Motor neuron (in vitro differentiated cells): ENCODE measurements at regions not wholly inside any gene's neighbourhood (a gene's known extent, or its start where the extent isn't known, plus 50 kb on each side); places are given as distances from the start of the nearest gene placed in this dataset.
A peak's percentile ranks its signal among the peaks of the same experiment; 100 is the strongest.

Experiments
- ATAC-seq, 8 experiments: fragments of 200-7000 bp; cut with Tn5 transposase; replicated peaks in 6 of 8; 2 replicates each; pipeline ENCODE4 v1.8.0; 2021; ENCODE audit warnings: mild to moderate bottlenecking in 8 of 8, moderate library complexity in 8 of 8
- H3K27ac ChIP-seq, 2 donors: fragments of 250-450 bp; sonication (Bioruptor Pico); 2 replicates each; pipeline ENCODE4 v1.9.0; 2021; ENCODE audit warnings: antibody characterized with exemption in 2 of 2, mild to moderate bottlenecking in 2 of 2, moderate library complexity in 1 of 2
- H3K4me1 ChIP-seq, 2 donors: fragments of 250-450 bp; sonication (Bioruptor Pico); replicated peaks in 1 of 2; 2 replicates each; pipeline ENCODE4 v1.6.1; 2021; ENCODE audit warnings: antibody characterized with exemption in 2 of 2, mild to moderate bottlenecking in 2 of 2, moderate library complexity in 1 of 2
- H3K4me3 ChIP-seq, 5 donors: fragments of 250-450 bp; sonication (Bioruptor Pico); 2 replicates each; pipeline ENCODE4 v1.9.0; 2021; ENCODE audit warnings: antibody characterized with exemption in 5 of 5, mild to moderate bottlenecking in 5 of 5, moderate library complexity in 4 of 5
- WGBS, 10 experiments: fragments of 450-650 bp; shearing (Covaris generic); methylation state at CpG; one replicate each; pipeline ENCODE4 v1.0.0; 2022; 5-methylcytosine and 5-hydroxymethylcytosine counted together
- in situ Hi-C, 9 experiments: fragments of 400-800 bp; cut with MboI; loops; one replicate each; pipeline ENCODE4 v1.15.0; 2021; ENCODE audit warnings: low sequenced_read_pairs in 9 of 9, low pct_unique_long_range_greater_than_20kb in 2 of 9; ENCODE audit not compliant: unreplicated experiment in 9 of 9

DNA sequence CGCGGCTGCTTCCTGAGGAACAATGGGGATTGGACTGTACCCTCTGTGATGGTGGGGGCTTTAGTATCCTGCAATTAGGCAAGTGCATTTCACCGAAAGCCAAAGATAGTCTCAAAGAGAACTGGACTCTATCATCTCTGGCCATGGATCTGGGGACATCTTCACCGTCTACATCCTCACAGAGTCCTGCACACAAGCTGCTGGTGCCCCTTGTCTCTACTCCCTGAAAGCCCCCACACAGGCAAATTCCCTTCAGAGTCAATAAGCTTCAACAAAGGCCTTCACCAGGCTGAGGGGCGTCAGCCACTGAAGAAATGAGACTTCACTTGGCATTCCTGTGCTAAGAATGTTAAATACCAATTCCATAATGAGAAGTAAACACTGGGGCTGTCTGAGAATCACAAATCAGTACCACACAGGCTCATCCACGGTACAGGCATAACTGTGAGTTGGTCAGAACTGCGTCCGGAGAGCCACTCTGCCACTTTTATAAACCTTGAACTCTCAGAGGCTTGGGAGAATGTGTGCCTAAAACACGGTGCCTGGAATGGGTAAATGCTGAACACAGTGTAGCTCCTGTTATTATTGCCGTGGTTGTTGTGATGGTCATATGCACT, 432.7 kb downstream of the ZNF521 start:
- Histone ChIP-seq H3K27ac (no peak overlapping the region), H3K4me3 (no peak overlapping the region), H3K4me1 (peaks cover 13 to 14% of the 10 kb centered on the region in 2 donors)
- WGBS, 10 experiments = 30 to 93% (median 78%) methylated on average over 1 to 7 of the region's 10 CpGs
- in situ Hi-C loops = no loop called here
- ATAC-seq = peak in 3 of 8 experiments; percentile 21 to 74 (median 38)

DNA sequence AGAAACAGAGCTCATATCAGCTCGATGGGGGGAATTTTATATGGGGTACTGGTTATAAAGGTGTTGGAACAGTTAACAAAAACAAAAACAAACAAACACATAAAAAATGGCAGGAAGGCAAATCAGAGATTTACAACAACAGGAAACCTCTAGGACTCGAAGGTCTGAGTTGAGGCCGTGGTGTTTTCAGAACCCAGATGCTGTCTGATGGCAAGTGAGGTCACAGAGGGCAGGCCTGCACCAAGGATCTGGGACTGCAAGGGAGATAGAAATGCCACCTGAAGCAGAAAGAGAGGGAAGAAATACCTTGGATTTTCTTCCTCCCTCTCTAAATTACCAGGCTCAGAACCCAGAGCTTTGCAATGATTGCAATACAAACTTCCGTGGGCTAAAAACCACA, 429.5 kb downstream of the ZNF521 start:
- Histone ChIP-seq H3K4me3 (no peak overlapping the region), H3K4me1 (peaks cover 12 to 13% of the 10 kb centered on the region in 2 donors), H3K27ac (no peak overlapping the region)
- in situ Hi-C loops = no loop called here
- no peak for ATAC-seq
- WGBS, 10 experiments = 26 to 94% (median 77%) methylated on average over 2 to 4 of the region's 4 CpGs; no CpG with 5 or more reads in 1 of the 10 experiments

DNA sequence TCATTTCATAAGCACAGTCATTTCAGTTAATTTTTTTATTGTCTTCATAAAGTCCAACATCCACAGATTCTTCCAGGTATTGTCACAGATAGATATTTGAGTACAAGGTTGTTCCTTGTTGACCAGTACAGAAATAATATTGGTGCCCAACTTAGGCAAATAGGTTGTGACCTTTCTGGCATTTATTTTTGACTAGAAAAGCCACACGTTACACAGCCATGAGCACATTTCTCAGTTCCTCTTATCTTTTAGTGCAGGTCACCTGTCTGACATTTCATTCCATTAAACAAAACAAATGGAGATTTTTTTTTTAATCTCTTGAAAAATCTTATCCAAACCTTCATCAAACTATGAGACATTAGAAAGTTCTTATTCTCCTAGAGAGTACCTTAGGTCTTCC, 428.8 kb downstream of the ZNF521 start:
- 0 to 62% (median 11%) methylated on average over 1 of the region's 1 CpG; no CpG with 5 or more reads in 1 of the 10 experiments for WGBS, 10 experiments
- H3K4me1 ChIP-seq = peaks cover 15 to 16% of the 10 kb centered on the region in 2 donors
- in situ Hi-C loops = no loop called here
- ATAC-seq = no peak
- no peak overlapping the region for H3K27ac ChIP-seq
- H3K4me3 ChIP-seq = no peak overlapping the region

DNA sequence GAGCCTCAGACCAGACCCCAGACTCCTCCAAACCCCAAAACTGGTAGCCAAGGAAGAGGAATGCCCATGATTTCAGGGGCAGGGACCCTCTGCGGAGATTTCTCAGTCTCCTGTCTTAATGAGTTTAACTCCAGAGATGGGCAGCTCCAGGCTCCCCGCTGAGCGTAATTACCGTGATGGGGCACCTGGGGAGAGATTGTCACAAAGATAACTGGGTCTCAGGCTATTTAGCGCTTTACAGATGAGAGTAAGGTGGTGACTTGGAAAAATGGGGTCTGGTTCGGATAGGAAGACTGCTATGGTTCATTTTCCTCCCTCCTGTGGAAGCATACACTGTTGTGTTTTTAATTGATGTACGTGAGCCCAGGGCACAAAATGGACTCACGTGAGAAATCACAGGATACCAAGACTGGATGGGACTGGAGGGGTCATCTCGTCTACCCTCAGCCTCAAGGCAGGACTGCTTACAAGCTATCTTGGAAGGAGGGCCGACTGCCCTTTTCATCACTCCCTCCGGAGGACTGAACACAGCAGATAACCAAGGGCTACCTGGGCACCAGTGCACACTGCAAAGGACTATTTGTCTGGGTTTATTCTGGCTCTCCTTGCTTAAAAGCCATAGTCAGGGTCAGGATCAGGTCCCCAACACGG, 427.8 kb downstream of the ZNF521 start:
- Histone ChIP-seq H3K4me3 (no peak overlapping the region), H3K27ac (no peak overlapping the region), H3K4me1 (peaks cover 10 to 15% of the 10 kb centered on the region in 2 donors)
- in situ Hi-C loops = no loop called here
- no peak for ATAC-seq
- WGBS, 10 experiments = 40 to 100% (median 90%) methylated on average over 1 to 9 of the region's 12 CpGs; no CpG with 5 or more reads in 2 of the 10 experiments

DNA sequence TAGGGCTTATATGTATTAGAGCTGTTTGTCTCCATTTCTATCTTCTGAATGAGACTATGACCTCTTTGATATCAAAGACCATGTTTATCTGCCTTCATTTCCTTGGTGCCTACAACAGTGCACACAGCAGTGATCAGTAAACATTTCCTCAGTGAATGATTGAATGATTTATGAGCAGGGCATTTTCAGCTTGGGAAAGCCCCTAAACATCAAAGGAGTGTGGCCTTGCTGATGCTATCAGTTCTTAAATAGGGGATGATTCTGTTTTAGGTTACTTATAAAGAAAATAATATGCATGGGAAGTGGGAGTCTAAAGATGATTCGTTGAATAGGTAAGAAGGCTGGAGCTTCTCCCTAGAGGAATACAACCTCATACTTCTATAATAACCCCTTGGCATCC, 425.3 kb downstream of the ZNF521 start:
- H3K27ac ChIP-seq = no peak overlapping the region
- no peak overlapping the region for H3K4me3 ChIP-seq
- ATAC-seq = no peak
- H3K4me1 ChIP-seq = peaks cover 7 to 15% of the 10 kb centered on the region in 2 donors
- in situ Hi-C loops = no loop called here
- WGBS, 10 experiments = 44 to 100% (median 78%) methylated on average over 1 of the region's 1 CpG; no CpG with 5 or more reads in 4 of the 10 experiments

DNA sequence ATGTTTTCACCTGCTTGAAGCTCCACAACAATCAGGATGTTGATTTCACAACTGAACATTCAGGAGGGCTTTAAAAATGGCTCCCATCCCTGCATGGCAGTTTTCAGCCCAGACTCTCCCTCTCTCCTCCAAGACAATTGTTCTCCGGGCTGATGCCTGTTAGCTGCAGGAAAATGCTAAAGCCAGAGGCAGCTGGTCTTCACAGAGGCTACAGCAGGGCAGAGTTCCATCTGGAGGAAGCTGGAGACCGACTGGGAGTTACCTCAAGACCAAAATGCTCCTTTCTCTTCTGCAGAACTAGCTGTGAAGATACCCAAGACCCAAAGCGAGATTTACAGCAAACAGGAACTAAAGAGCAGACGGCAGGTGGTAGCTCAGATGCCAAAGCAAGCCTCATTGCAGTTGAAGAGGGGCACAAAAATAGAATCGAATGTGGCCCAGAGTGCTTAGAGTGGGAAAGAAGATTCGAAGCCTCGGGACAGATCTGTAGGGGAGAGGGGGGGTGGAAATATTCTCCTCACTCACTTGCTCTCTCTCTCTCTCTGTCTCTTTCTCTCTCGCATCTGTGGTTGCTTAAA, 423.6 kb downstream of the ZNF521 start:
- Histone ChIP-seq H3K4me3 (no peak overlapping the region), H3K27ac (peak overlapping the region; percentile 30 to 75), H3K4me1 (peaks cover 7 to 15% of the 10 kb centered on the region in 2 donors)
- in situ Hi-C loops = no loop called here
- 10 to 100% (median 80%) methylated on average over 1 to 7 of the region's 8 CpGs; no CpG with 5 or more reads in 3 of the 10 experiments for WGBS, 10 experiments
- ATAC-seq = peak in 4 of 8 experiments; percentile 16 to 44 (median 31)

DNA sequence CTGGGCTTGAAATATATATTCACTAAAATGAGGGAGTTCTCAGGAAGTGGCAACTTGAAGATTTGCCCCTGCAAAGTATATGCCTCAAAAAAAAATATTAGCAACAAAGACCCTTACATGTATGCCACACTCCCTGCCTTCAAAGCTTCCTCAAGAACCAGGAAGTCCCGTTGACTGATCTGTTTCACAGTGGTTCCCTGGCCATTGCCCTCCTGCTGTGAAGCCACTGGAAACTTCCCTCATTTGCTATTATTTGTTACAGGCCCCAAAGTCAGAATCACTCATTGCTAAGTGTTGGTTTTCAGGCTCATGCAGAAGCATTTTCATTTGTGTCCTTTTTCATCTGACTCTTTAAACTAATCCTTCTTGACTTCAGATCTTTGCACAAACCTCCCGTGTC, 421.5 kb downstream of the ZNF521 start:
- H3K27ac ChIP-seq = no peak overlapping the region
- in situ Hi-C loops = no loop called here
- H3K4me3 ChIP-seq = no peak overlapping the region
- no peak for ATAC-seq
- peaks cover 7 to 15% of the 10 kb centered on the region in 2 donors for H3K4me1 ChIP-seq
- WGBS, 10 experiments = 50 to 100% (median 78%) methylated on average over 1 to 2 of the region's 2 CpGs; no CpG with 5 or more reads in 2 of the 10 experiments

DNA sequence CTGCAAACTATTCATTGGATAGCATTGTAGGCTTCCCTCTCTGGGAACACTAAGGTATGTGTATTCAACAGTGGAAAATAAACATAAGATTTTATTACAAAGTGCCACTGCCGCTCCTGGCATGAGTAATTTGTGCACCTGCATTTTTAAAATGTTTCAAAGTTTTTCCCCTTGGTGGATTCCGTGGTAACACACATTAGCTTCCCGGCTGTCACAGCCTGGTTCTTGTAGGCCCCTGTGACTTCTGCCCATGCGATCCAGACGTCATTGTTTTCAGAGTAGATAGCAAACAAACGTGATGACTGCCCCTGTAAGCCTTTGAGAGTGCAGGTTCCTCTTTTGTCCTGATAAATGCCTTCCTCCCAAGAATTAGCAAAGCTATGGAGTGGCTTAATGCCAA, 421.0 kb downstream of the ZNF521 start:
- WGBS, 10 experiments = 17 to 100% (median 43%) methylated on average over 1 to 6 of the region's 6 CpGs; no CpG with 5 or more reads in 1 of the 10 experiments
- Histone ChIP-seq H3K27ac (no peak overlapping the region), H3K4me1 (peaks cover 7 to 15% of the 10 kb centered on the region in 2 donors), H3K4me3 (no peak overlapping the region)
- peak in 3 of 8 experiments; percentile 42 to 94 (median 50) for ATAC-seq
- in situ Hi-C loops = no loop called here

DNA sequence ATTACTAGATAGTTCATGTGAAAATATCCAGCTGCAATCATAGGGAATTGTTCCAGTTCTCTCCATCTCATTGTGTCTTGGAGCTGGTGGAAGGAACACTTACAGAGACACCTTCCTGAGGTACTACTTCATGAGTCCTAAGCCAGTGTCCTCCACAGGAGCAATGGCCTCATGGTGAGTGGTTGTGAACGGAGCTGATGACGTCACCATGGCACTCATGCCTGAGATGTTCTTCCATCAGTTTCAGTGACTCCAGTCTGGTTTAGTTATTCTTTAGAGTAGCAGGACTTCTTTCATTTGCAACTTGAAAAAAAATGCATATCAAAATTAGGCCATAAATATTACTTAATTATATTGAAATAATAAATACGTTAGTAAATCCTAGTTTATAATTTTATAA, 418.6 kb downstream of the ZNF521 start:
- no peak overlapping the region for H3K4me3 ChIP-seq
- in situ Hi-C loops = no loop called here
- H3K4me1 ChIP-seq = peaks cover 2 to 8% of the 10 kb centered on the region in 2 donors
- ATAC-seq = no peak
- 25 to 100% (median 86%) methylated on average over 1 to 3 of the region's 3 CpGs; no CpG with 5 or more reads in 1 of the 10 experiments for WGBS, 10 experiments
- H3K27ac ChIP-seq = no peak overlapping the region

DNA sequence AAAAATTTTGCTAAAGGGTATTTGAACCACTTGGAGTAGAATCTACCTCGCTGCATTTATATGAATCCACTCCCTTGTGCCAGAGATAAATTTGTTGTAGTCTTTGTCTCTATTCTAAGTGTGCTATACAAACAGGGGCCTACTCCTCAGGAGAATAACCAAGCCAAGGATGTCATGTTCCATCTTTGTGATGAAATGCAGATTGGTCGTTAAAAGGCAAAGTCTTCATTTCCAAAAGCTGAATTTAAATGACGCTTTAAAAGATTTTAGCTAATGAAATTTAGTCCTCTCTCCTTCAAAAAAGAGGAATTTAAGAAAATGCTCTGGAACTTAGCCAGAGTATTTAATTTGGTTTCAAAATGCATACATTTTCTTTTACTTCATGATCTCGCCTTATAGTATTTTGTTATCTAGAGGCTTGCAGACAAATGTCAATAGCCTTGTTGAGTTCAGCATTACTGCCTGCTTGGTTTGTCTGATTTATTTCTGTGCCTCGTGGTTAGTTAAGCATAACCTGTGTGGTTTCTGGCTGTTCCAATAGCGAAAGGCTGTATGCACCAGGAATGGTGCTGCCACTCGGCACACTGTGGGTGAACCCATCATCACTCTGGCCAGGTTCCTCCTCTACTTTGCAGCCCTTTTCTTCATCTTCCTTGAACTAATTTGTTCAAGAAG, 417.6 kb downstream of the ZNF521 start:
- peaks cover 0 to 4% of the 10 kb centered on the region in 2 donors for H3K4me1 ChIP-seq
- no peak overlapping the region for H3K4me3 ChIP-seq
- 70 to 100% (median 88%) methylated on average over 3 to 7 of the region's 7 CpGs for WGBS, 10 experiments
- H3K27ac ChIP-seq = no peak overlapping the region
- ATAC-seq = no peak
- in situ Hi-C loops = no loop called here

DNA sequence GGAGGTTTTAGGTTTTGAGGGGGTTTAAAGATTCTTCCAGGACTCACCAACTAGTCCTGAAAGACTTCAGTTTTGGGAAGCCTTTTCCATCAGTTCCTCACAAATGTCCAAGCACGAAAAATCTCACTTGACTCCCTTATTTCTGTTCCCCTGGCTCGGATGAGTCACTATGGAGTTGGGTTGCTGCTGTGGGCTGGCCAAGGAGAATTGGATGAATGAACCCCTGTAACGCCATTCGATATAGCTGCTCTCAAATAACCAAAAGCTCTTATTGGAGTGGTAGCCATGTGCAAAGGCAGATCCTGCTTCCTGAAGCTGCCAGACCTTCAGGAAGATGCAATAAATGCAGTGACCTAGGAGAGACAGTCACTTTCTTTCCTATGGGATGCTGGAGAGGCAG, 417.0 kb downstream of the ZNF521 start:
- Histone ChIP-seq H3K4me1 (peaks cover 0 to 4% of the 10 kb centered on the region in 2 donors), H3K4me3 (no peak overlapping the region), H3K27ac (no peak overlapping the region)
- in situ Hi-C loops = no loop called here
- no peak for ATAC-seq
- WGBS, 10 experiments = 40 to 100% (median 80%) methylated on average over 1 to 4 of the region's 4 CpGs; no CpG with 5 or more reads in 1 of the 10 experiments

DNA sequence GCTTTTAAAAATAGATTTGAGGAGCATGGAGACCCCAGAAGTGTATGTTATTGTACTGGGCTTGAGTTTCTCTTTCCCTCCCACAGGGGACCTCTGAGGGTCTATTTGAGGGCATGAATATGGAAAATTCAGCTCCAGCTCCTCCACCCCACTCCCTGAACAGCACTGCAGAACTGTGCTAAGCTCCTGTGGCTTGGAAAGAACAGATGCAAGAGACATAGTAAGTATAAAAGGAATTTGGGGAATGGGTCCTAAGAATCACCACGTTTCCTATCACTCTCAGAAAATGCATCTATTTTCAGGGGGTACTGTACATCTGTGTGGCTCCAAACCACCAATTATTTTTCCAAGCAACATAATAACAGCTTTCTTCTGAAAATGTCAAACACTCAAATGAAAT, 416.1 kb downstream of the ZNF521 start:
- no peak overlapping the region for H3K4me3 ChIP-seq
- in situ Hi-C loops = no loop called here
- H3K27ac ChIP-seq = no peak overlapping the region
- WGBS, 10 experiments = 0 to 86% (median 37%) methylated on average over 1 of the region's 1 CpG; no CpG with 5 or more reads in 4 of the 10 experiments
- no peak for ATAC-seq
- H3K4me1 ChIP-seq = peaks cover 0 to 4% of the 10 kb centered on the region in 2 donors

DNA sequence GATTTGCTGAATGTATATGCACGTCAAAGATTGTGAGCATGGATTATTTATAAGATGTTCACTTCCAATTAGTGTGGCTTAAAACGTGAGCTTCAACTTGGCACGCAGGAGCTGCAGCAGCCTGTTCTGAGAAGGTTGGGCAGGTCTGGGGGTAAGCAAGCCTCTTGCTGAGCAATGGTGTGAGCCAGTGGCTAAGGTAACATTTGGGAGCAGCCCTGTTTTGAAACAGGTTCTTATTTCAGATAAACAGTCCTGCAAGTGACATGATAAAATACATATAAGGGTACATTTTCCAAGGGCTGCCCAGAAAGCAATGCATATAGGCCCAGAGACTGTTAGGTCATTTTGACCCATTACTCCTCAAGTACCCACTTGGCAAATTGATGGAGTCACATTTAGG, 415.3 kb downstream of the ZNF521 start:
- no peak overlapping the region for H3K4me3 ChIP-seq
- WGBS, 10 experiments = 0 to 100% (median 83%) methylated on average over 1 to 2 of the region's 3 CpGs; no CpG with 5 or more reads in 1 of the 10 experiments

More for the DNA sequence above, 415.3 kb downstream of the ZNF521 start:
- no peak for ATAC-seq
- no peak overlapping the region for H3K27ac ChIP-seq
- H3K4me1 ChIP-seq = no peaks in the 10 kb centered on the region
- in situ Hi-C loops = no loop called here
